ENCODE measurements at regions not wholly inside any gene's neighbourhood (a gene's known extent, or its start where the extent isn't known, plus 50 kb on each side); places are given as distances from the start of the nearest gene placed in this dataset.

DNA sequence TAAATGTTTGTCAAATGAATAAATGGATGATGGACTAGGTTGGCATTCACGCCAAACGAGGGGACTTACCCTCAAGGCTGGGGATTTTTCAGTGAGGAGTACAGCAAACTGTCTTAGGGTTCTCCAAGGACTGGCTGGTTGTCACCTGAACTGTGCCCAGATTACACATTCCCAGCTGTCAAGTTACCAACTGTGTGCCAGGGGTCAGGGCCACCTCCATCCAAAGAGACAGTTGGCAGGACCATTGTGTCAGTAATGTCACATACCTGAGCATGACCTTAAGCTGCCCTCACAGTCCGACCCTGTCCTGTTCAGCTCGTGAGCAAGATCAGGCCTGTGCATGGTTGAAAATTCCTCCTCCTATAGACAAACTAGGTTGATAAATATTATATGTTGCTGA lies 116.7 kb downstream of the MID1IP1 start:
- intact Hi-C loops (cut with DNase I; ENCODE audit: low total_unique reads) = no loop called here
- no peaks in the 10 kb centered on the region for H3K9me3 ChIP-seq
- WGBS, 5 donors = 72 to 97% (median 91%) methylated on average over 4 of the region's 4 CpGs

DNA sequence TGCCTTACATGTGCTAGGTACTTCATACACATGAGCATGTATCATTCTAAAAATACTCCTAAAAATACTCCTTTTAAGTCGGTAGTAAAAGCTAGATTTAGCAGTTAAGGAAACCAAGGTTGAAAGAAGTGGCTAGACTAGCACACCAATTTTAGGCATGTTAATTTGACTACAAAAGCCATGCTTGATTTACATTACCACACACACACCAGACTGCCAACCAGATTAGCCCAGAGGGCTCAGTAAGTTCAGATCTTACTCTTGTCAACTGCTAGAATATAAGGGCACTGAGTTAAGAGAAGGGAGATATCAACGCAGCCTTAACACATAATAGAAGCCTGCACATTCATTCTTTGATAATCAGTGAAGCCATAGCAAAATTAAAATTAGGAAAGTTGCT lies 117.9 kb downstream of the MID1IP1 start:
- TF ChIP-seq POLR2AphosphoS5 (IDR thresholded peaks at IDR 0.05) = no peak
- TF ChIP-seq POLR2A (IDR thresholded peaks at IDR 0.05) = no peak
- TF ChIP-seq, protein P1, sequence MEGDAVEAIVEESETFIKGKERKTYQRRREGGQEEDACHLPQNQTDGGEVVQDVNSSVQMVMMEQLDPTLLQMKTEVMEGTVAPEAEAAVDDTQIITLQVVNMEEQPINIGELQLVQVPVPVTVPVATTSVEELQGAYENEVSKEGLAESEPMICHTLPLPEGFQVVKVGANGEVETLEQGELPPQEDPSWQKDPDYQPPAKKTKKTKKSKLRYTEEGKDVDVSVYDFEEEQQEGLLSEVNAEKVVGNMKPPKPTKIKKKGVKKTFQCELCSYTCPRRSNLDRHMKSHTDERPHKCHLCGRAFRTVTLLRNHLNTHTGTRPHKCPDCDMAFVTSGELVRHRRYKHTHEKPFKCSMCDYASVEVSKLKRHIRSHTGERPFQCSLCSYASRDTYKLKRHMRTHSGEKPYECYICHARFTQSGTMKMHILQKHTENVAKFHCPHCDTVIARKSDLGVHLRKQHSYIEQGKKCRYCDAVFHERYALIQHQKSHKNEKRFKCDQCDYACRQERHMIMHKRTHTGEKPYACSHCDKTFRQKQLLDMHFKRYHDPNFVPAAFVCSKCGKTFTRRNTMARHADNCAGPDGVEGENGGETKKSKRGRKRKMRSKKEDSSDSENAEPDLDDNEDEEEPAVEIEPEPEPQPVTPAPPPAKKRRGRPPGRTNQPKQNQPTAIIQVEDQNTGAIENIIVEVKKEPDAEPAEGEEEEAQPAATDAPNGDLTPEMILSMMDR (IDR thresholded peaks at IDR 0.05 in 8 of 11, conservative IDR thresholded peaks at IDR 0.05 in 3 of 11) = no peak
- no peaks in the 10 kb centered on the region for H3K9me3 ChIP-seq
- H3K27me3 ChIP-seq (replicated peaks in 1 of 7) = no peaks in the 10 kb centered on the region
- intact Hi-C loops (cut with DNase I; ENCODE audit: low total_unique reads) = no loop called here
- no peak overlapping the region for H3K4me3 ChIP-seq
- 61 to 76% (median 68%) methylated on average over 2 of the region's 2 CpGs for WGBS, 5 donors
- no peaks in the 10 kb centered on the region for H3K36me3 ChIP-seq
- no peak overlapping the region for H3K27ac ChIP-seq
- H3K4me1 ChIP-seq = no peaks in the 10 kb centered on the region
- DNase-seq = no peak

More for the DNA sequence above, 116.7 kb downstream of the MID1IP1 start:
- no peak overlapping the region for H3K27ac ChIP-seq
- no peak for DNase-seq
- no peaks in the 10 kb centered on the region for H3K36me3 ChIP-seq
- H3K27me3 ChIP-seq (replicated peaks in 1 of 7) = no peaks in the 10 kb centered on the region
- H3K4me1 ChIP-seq = no peaks in the 10 kb centered on the region
- TF ChIP-seq, protein P1 (IDR thresholded peaks at IDR 0.05 in 8 of 11, conservative IDR thresholded peaks at IDR 0.05 in 3 of 11) = no peak
- TF ChIP-seq POLR2A (IDR thresholded peaks at IDR 0.05) (no peak), POLR2AphosphoS5 (IDR thresholded peaks at IDR 0.05) (no peak)
- no peak overlapping the region for H3K4me3 ChIP-seq

DNA sequence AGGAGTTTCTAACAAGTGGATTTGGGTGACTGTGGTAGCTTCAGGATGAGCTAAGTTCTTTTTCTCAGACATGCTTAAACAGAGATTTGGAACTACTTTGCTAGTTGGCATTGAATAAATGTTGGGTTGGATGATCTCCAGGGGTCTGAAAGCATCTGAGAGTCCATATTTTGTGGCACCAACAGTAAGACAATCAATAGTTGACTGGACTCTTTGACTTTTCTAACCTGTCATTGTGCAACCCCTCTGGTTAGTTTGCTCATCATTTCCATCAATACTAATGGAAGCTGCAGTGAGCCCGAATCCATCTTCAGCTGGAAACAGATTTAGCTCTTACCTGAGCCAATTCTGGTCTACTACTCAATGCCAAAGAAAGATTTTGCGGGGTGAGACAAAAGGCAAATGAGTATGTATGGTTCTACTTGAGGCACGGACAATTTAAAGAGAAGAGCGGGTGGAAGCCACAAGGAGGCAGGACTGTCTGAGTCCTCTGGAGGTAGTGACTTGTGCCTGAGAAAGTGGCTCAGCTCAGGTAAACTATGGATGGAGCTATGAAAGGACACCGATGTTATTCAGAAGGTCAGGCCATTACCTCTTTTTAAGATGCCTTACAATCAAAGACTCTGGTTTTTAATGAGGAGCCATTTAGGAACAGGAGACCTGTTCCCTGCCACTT lies 118.7 kb downstream of the MID1IP1 start:
- WGBS, 5 donors = 72 to 99% (median 87%) methylated on average over 5 of the region's 5 CpGs
- no peak overlapping the region for H3K27ac ChIP-seq

DNA sequence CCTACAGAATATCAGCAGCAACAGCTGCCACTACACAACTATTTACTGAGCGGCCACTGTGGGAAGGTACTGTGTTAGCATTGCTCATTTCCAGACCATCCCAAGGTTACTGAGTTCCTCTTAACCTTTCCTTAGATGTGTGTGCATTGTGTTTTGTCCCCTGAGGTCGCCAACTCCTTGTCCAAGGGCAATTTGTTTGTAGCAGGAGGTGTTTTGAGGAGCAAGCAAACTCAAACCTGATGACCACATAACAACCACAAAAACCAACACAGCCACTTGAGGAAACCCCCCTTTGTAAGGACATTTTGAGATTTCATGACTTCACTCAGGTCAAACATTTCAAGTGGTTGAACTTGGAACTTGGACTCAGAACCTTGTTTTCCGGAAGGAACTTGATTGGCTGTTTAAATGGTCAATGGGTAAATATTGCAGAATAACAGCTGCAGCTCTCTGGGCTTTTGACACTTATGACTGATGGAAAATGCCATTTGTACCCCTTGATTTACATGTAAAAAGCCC lies 122.3 kb downstream of the MID1IP1 start:
- Histone ChIP-seq H3K27ac (no peak overlapping the region), H3K36me3 (no peaks in the 10 kb centered on the region), H3K27me3 (replicated peaks in 1 of 7) (no peaks in the 10 kb centered on the region), H3K9me3 (no peaks in the 10 kb centered on the region), H3K4me1 (no peaks in the 10 kb centered on the region), H3K4me3 (no peak overlapping the region)
- intact Hi-C loops (cut with DNase I; ENCODE audit: low total_unique reads) = no loop called here
- 55 to 82% (median 66%) methylated on average over 3 of the region's 3 CpGs for WGBS, 5 donors
- no peak for TF ChIP-seq POLR2A (IDR thresholded peaks at IDR 0.05)
- DNase-seq = no peak

More for the DNA sequence above, 118.7 kb downstream of the MID1IP1 start:
- TF ChIP-seq, protein P1 (IDR thresholded peaks at IDR 0.05 in 8 of 11, conservative IDR thresholded peaks at IDR 0.05 in 3 of 11) = no peak
- TF ChIP-seq POLR2AphosphoS5 (IDR thresholded peaks at IDR 0.05) (no peak), POLR2A (IDR thresholded peaks at IDR 0.05) (no peak)
- Histone ChIP-seq H3K36me3 (no peaks in the 10 kb centered on the region), H3K27me3 (replicated peaks in 1 of 7) (no peaks in the 10 kb centered on the region), H3K4me3 (no peak overlapping the region), H3K4me1 (no peaks in the 10 kb centered on the region), H3K9me3 (no peaks in the 10 kb centered on the region)
- intact Hi-C loops (cut with DNase I; ENCODE audit: low total_unique reads) = no loop called here
- no peak for DNase-seq

Data from spleen (tissue), 11 donors.